OCI-LY1 (cell line): ENCODE measurements at regions not wholly inside any gene's neighbourhood (a gene's known extent, or its start where the extent isn't known, plus 50 kb on each side); places are given as distances from the start of the nearest gene placed in this dataset.
"Not testable (repeated sequence)": the region's sequence is repeated elsewhere in the genome, so short reads cannot be mapped to it uniquely, and the experiment has no call there.

ENCODE experiments used
- H2AFZ ChIP-seq: fragments of 200-600 bp; sonication (generic), shearing (Covaris generic); 2 replicates; pipeline ENCODE4 v1.6.0; 2014; ENCODE audit warnings: antibody characterized with exemption, mild to moderate bottlenecking, low read length
- H3F3A ChIP-seq: fragments of 200-600 bp; sonication (generic), shearing (Covaris generic); 2 replicates; pipeline ENCODE4 v1.6.0; 2014; ENCODE audit warnings: mild to moderate bottlenecking, antibody characterized with exemption, low read length, moderate library complexity; ENCODE audit not compliant: insufficient read depth
- H3K27ac ChIP-seq: fragments of 200-600 bp; sonication (generic); 2 replicates; pipeline ENCODE4 v1.5.1; 2014; ENCODE audit warnings: low read length, mixed run types, mild to moderate bottlenecking, low read depth; ENCODE audit not compliant: poor library complexity, severe bottlenecking
- H3K27me3 ChIP-seq: fragments of 200-600 bp; sonication (generic); 2 replicates; pipeline ENCODE4 v1.6.0; 2014; ENCODE audit warnings: antibody characterized with exemption, mild to moderate bottlenecking, low read length, moderate library complexity; ENCODE audit not compliant: insufficient read depth
- H3K36me3 ChIP-seq: fragments of 200-600 bp; sonication (generic); 2 replicates; pipeline ENCODE4 v1.6.1; 2014; ENCODE audit warnings: mild to moderate bottlenecking, antibody characterized with exemption, low read length, moderate library complexity, mixed read lengths; ENCODE audit not compliant: insufficient read depth
- H3K4me1 ChIP-seq: fragments of 200-600 bp; sonication (generic); 2 replicates; pipeline ENCODE4 v1.5.1; 2014; ENCODE audit warnings: mild to moderate bottlenecking, low read length, moderate library complexity; ENCODE audit not compliant: insufficient read depth, severe bottlenecking
- H3K4me2 ChIP-seq: fragments of 200-600 bp; sonication (generic), shearing (Covaris generic); 2 replicates; pipeline ENCODE4 v1.6.1; 2014; ENCODE audit warnings: low read length
- H3K4me3 ChIP-seq: fragments of 200-600 bp; sonication (generic); 2 replicates; pipeline ENCODE4 v1.5.1; 2014; ENCODE audit warnings: low read length, low read depth, mild to moderate bottlenecking, mixed read lengths; ENCODE audit not compliant: poor library complexity, severe bottlenecking
- H3K79me2 ChIP-seq: fragments of 200-600 bp; shearing (Covaris generic); 2 replicates; pipeline ENCODE4 v1.6.1; 2016; ENCODE audit warnings: mixed run types, low read length, mixed read lengths; ENCODE audit not compliant: insufficient read depth
- H3K9ac ChIP-seq: fragments of 200-600 bp; sonication (generic), shearing (Covaris generic); 2 replicates; pipeline ENCODE4 v1.6.1; 2014; ENCODE audit warnings: mild to moderate bottlenecking, low read length, mixed read lengths
- H3K9me2 ChIP-seq: fragments of 200-600 bp; sonication (generic), shearing (Covaris generic); 2 replicates; pipeline ENCODE4 v1.6.1; 2014; ENCODE audit warnings: low read depth, mild to moderate bottlenecking, low read length, mixed read lengths
- H3K9me3 ChIP-seq: fragments of 200-600 bp; shearing (Covaris generic); 2 replicates; pipeline ENCODE4 v1.6.1; 2014; ENCODE audit warnings: low read length, mixed read lengths
- H4K20me1 ChIP-seq: fragments of 200-600 bp; sonication (generic), shearing (Covaris generic); 2 replicates; pipeline ENCODE4 v1.6.0; 2016; ENCODE audit warnings: mild to moderate bottlenecking, low read length; ENCODE audit not compliant: insufficient read depth
- CTCF ChIP-seq: fragments of 200-600 bp; sonication (generic), shearing (Covaris generic); IDR thresholded peaks from 2 replicates; pipeline ENCODE4 v1.5.1; 2017; ENCODE audit warnings: mild to moderate bottlenecking, antibody characterized with exemption, low read length, moderate library complexity, mixed read lengths
- EZH2 ChIP-seq: fragments of 200-600 bp; sonication (generic), shearing (Covaris generic); IDR thresholded peaks from 2 replicates; pipeline ENCODE4 v1.8.0; 2017; ENCODE audit warnings: borderline replicate concordance, mixed run types, mild to moderate bottlenecking, antibody characterized with exemption, low read length, moderate library complexity, mixed read lengths

DNA sequence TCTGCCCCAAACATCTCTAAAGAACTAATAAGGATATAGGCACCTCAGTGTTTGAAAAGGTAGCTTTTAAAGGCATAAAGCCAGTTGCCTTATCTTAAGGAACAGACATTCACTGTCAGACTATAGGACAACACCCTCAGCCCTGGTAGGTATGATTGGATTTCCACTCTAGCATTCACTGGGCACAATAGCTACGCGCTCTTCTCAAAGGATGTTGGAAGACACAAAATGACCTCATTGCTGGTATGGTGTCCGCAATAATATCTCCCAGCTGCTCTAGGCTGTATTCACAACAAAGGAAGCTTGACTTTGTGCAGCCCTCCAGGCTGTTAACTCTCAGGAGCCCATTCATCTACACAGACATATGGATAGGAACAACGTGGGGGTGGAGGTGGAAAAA, 119.4 kb upstream of the CXADR start:
- no peak overlapping the region for H3K4me2 ChIP-seq
- no peak overlapping the region for H3K9ac ChIP-seq
- H3K9me2 ChIP-seq: no peaks in the 10 kb centered on the region
- H3K4me1 ChIP-seq: no peaks in the 10 kb centered on the region
- no peak overlapping the region for H3K4me3 ChIP-seq
- TF ChIP-seq CTCF (no peak), EZH2 (no peak)
- H3K36me3 ChIP-seq: no peaks in the 10 kb centered on the region
- no peak overlapping the region for H2AFZ ChIP-seq
- H3K27me3 ChIP-seq: no peaks in the 10 kb centered on the region
- H3K27ac ChIP-seq: no peak overlapping the region
- H3F3A ChIP-seq: no peaks in the 10 kb centered on the region
- no peaks in the 10 kb centered on the region for H3K79me2 ChIP-seq
- H3K9me3 ChIP-seq: no peaks in the 10 kb centered on the region
- no peaks in the 10 kb centered on the region for H4K20me1 ChIP-seq

- TF ChIP-seq EZH2 (no peak), CTCF (no peak)
- Histone ChIP-seq H3F3A (no peaks in the 10 kb centered on the region), H3K79me2 (no peaks in the 10 kb centered on the region), H3K27ac (no peak overlapping the region), H3K9ac (no peak overlapping the region), H2AFZ (no peak overlapping the region), H3K4me3 (no peak overlapping the region), H3K27me3 (no peaks in the 10 kb centered on the region), H3K4me1 (no peaks in the 10 kb centered on the region), H3K36me3 (no peaks in the 10 kb centered on the region), H4K20me1 (no peaks in the 10 kb centered on the region), H3K9me3 (no peaks in the 10 kb centered on the region), H3K9me2 (no peaks in the 10 kb centered on the region), H3K4me2 (no peak overlapping the region)
These were observed 115.9 kb upstream of the CXADR start for GRCh38 chr21:17396948-17397347.

GRCh38 chr21:17397703-17398102, 115.1 kb upstream of the CXADR start:
- Histone ChIP-seq H3K9ac (no peak overlapping the region), H4K20me1 (no peaks in the 10 kb centered on the region), H3K36me3 (no peaks in the 10 kb centered on the region), H3K79me2 (no peaks in the 10 kb centered on the region), H2AFZ (no peak overlapping the region), H3K4me3 (no peak overlapping the region), H3F3A (no peaks in the 10 kb centered on the region), H3K4me1 (no peaks in the 10 kb centered on the region), H3K27me3 (no peaks in the 10 kb centered on the region), H3K4me2 (no peak overlapping the region), H3K9me2 (no peaks in the 10 kb centered on the region), H3K9me3 (no peaks in the 10 kb centered on the region), H3K27ac (no peak overlapping the region)
- TF ChIP-seq EZH2: no peak

DNA sequence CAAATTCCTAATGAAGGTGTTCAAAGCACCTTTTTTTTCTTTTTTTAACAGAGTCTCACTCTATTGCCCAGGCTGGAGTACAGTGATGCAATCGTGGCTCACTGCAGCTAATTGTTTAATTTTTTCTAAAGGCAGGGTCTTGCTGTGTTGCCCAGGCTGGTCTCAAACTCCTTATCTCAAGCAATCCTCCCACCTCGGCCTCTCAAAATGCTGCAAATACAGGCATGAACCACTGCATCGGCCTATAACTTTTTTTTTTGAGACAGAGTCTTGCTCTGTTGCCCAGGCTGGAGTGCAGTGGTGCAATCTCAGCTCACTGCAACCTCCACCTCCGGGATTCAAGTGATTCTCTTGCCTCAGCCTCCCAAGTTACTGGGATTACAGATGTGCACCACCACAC, 113.9 kb upstream of the CXADR start:
- H3K36me3 ChIP-seq, H3K9me3 ChIP-seq, H3K79me2 ChIP-seq, H3K4me2 ChIP-seq, H3K9me2 ChIP-seq, H2AFZ ChIP-seq, H3K27me3 ChIP-seq, H3K9ac ChIP-seq, H3K4me1 ChIP-seq, H3K4me3 ChIP-seq, H3K27ac ChIP-seq, H4K20me1 ChIP-seq, H3F3A ChIP-seq: not testable (repeated sequence)
